GM23338 (cell line): ENCODE measurements at regions not wholly inside any gene's neighbourhood (a gene's known extent, or its start where the extent isn't known, plus 50 kb on each side); places are given as distances from the start of the nearest gene placed in this dataset.

Source experiments
- ATAC-seq: fragments of 200-7000 bp; cut with Tn5 transposase; 3 replicates; pipeline ENCODE4 v1.9.1; 2020
- DNase-seq: peaks from one replicate; pipeline ENCODE4 v3.0.0-alpha.2; 2015; ENCODE audit warnings: low spot score
- H2AFZ ChIP-seq: fragments of 200-600 bp; sonication (generic); 2 replicates; pipeline ENCODE4 v1.8.0; 2016; ENCODE audit warnings: antibody characterized with exemption, mild to moderate bottlenecking, moderate library complexity
- H3F3A ChIP-seq: fragments of 200-600 bp; sonication (generic); replicated peaks from 2 replicates; pipeline ENCODE4 v1.8.0; 2017; ENCODE audit warnings: antibody characterized with exemption, mixed run types, low read depth
- H3K27ac ChIP-seq: fragments of 200-600 bp; sonication (generic); 2 replicates; pipeline ENCODE4 v1.6.1; 2016; ENCODE audit warnings: low read depth
- H3K27me3 ChIP-seq: fragments of 200-600 bp; sonication (generic); 2 replicates; pipeline ENCODE4 v1.8.0; 2016; ENCODE audit warnings: mild to moderate bottlenecking, mixed run types, moderate library complexity; ENCODE audit not compliant: insufficient read depth
- H3K36me3 ChIP-seq: fragments of 200-600 bp; sonication (generic); 2 replicates; pipeline ENCODE4 v1.8.0; 2016; ENCODE audit warnings: mild to moderate bottlenecking; ENCODE audit not compliant: insufficient read depth
- H3K4me1 ChIP-seq: fragments of 200-600 bp; sonication (generic); 2 replicates; pipeline ENCODE4 v1.8.0; 2016; ENCODE audit warnings: mild to moderate bottlenecking, moderate library complexity; ENCODE audit not compliant: insufficient read depth
- H3K4me2 ChIP-seq: fragments of 200-600 bp; sonication (generic); 2 replicates; pipeline ENCODE4 v1.7.1; 2017; ENCODE audit warnings: mixed run types
- H3K4me3 ChIP-seq: fragments of 200-600 bp; sonication (generic); 2 replicates; pipeline ENCODE4 v1.6.1; 2016; ENCODE audit warnings: mixed run types
- H3K79me2 ChIP-seq: fragments of 200-600 bp; sonication (generic); replicated peaks from 2 replicates; pipeline ENCODE4 v1.8.0; 2017; ENCODE audit warnings: mild to moderate bottlenecking; ENCODE audit not compliant: insufficient read depth
- H3K9me2 ChIP-seq: fragments of 200-600 bp; sonication (generic); 2 replicates; pipeline ENCODE4 v1.8.0; 2017; ENCODE audit not compliant: insufficient read depth
- H4K20me1 ChIP-seq: fragments of 200-600 bp; sonication (generic); replicated peaks from 2 replicates; pipeline ENCODE4 v1.8.0; 2017; ENCODE audit warnings: mild to moderate bottlenecking; ENCODE audit not compliant: insufficient read depth
- H3K27ac Mint-ChIP-seq: 2 replicates; pipeline ENCODE4 v1.8.0; 2020; ENCODE audit warnings: inconsistent platforms, mild to moderate bottlenecking, moderate library complexity, mixed read lengths
- H3K27me3 Mint-ChIP-seq: 3 replicates; pipeline ENCODE4 v1.8.0; 2022; ENCODE audit warnings: low read depth, mild to moderate bottlenecking, moderate library complexity, mixed read lengths, inconsistent platforms; ENCODE audit not compliant: insufficient read depth, poor library complexity
- H3K36me3 Mint-ChIP-seq: 3 replicates; pipeline ENCODE4 v1.8.0; 2021; ENCODE audit warnings: low read depth, mild to moderate bottlenecking, inconsistent platforms, moderate library complexity, mixed read lengths
- H3K4me1 Mint-ChIP-seq: 3 replicates; pipeline ENCODE4 v1.8.0; 2020; ENCODE audit warnings: mild to moderate bottlenecking, inconsistent platforms, mixed read lengths
- H3K4me3 Mint-ChIP-seq: 3 replicates; pipeline ENCODE4 v1.8.0; 2021; ENCODE audit warnings: moderate library complexity, mild to moderate bottlenecking, inconsistent platforms, mixed read lengths
- H3K9me3 Mint-ChIP-seq: 3 replicates; pipeline ENCODE4 v1.8.0; 2020; ENCODE audit warnings: moderate library complexity, mild to moderate bottlenecking, inconsistent platforms, mixed read lengths
- CREB1 ChIP-seq: fragments of 250-450 bp; sonication (Bioruptor Pico); IDR thresholded peaks from 2 replicates; pipeline ENCODE4 v1.5.0; 2020; ENCODE audit warnings: low read depth, mild to moderate bottlenecking, moderate library complexity
- CTCF ChIP-seq, 2 experiments: fragments of 200-600 bp in 1 of 2; sonication (generic) in 1 of 2; conservative IDR thresholded peaks; 2 replicates each; pipeline versions ENCODE4 v1.5.1 to v1.6.1; 2016 to 2017; ENCODE audit warnings: antibody characterized with exemption in 2 of 2, low read depth in 2 of 2, mild to moderate bottlenecking in 2 of 2, moderate library complexity in 1 of 2
- ETS1 ChIP-seq: IDR thresholded peaks from 2 replicates; pipeline ENCODE4 v1.6.1; 2016; ENCODE audit warnings: antibody characterized with exemption
- EZH2 ChIP-seq: fragments of 200-600 bp; sonication (generic); IDR thresholded peaks from one replicate; pipeline ENCODE4 v1.8.0; 2017; ENCODE audit warnings: antibody characterized with exemption, mild to moderate bottlenecking, low read depth; ENCODE audit not compliant: unreplicated experiment
- JUNB ChIP-seq: IDR thresholded peaks from one replicate; pipeline ENCODE4 v1.6.1; 2016; ENCODE audit warnings: antibody characterized with exemption; ENCODE audit not compliant: unreplicated experiment
- NANOG ChIP-seq: IDR thresholded peaks from 2 replicates; pipeline ENCODE4 v1.6.1; 2016; ENCODE audit warnings: antibody characterized with exemption, borderline replicate concordance
- POLR2AphosphoS5 ChIP-seq: IDR thresholded peaks from 2 replicates; pipeline ENCODE4 v1.6.1; 2016; ENCODE audit warnings: antibody characterized with exemption, low read depth
- REST ChIP-seq: IDR thresholded peaks from one replicate; pipeline ENCODE4 v1.6.1; 2018; ENCODE audit warnings: antibody characterized with exemption; ENCODE audit not compliant: unreplicated experiment
- ZNF114 ChIP-seq: fragments of 250-450 bp; sonication (Bioruptor Pico); IDR thresholded peaks from 2 replicates; pipeline ENCODE4 v1.5.0; 2020; ENCODE audit warnings: mild to moderate bottlenecking, moderate library complexity
- ZNF462 ChIP-seq: fragments of 250-450 bp; sonication (Bioruptor Pico); IDR thresholded peaks from 2 replicates; pipeline ENCODE4 v1.5.0; 2020; ENCODE audit warnings: mild to moderate bottlenecking, moderate library complexity

- Histone ChIP-seq H2AFZ (no peak overlapping the region), H4K20me1 (no peaks in the 10 kb centered on the region), H3K4me3 (no peak overlapping the region), H3K36me3 (no peaks in the 10 kb centered on the region), H3K27ac (no peak overlapping the region), H3K9me2 (no peaks in the 10 kb centered on the region), H3K79me2 (no peaks in the 10 kb centered on the region), H3K4me2 (no peak overlapping the region), H3K27me3 (peaks cover 5% of the 10 kb centered on the region; the same call in 1 of the 2 replicates), H3K4me1 (no peaks in the 10 kb centered on the region), H3F3A (no peaks in the 10 kb centered on the region)
- H3K27ac Mint-ChIP-seq, result no peak overlapping the region
- no peaks in the 10 kb centered on the region for H3K9me3 Mint-ChIP-seq
- no peak overlapping the region for H3K4me3 Mint-ChIP-seq
- H3K36me3 Mint-ChIP-seq, result no peaks in the 10 kb centered on the region
- no peak for TF ChIP-seq ZNF462
- TF ChIP-seq ZNF114 (CRISPR knock-in tag), result no peak
- no peak for TF ChIP-seq NANOG
- no peak for TF ChIP-seq POLR2AphosphoS5
- TF ChIP-seq JUNB, result no peak
- no peak for TF ChIP-seq CTCF (conservative IDR thresholded peaks at IDR 0.05; ENCODE audit: low read depth in 2 of 2)
- TF ChIP-seq EZH2, result no peak
- TF ChIP-seq CREB1 (CRISPR knock-in tag), result no peak
- TF ChIP-seq ETS1, result no peak
- TF ChIP-seq REST, result no peak
- DNase-seq (no peak), ATAC-seq (no peak)
- H3K4me1 Mint-ChIP-seq, result no peaks in the 10 kb centered on the region; the same call in 1 of the 3 replicates
- H3K27me3 Mint-ChIP-seq, result peaks cover 5% of the 10 kb centered on the region
These were observed 140.9 kb downstream of the UNC5CL start for GRCh38 chr6:40898073-40898472.
